HG03439 (cell line): ENCODE measurements at regions not wholly inside any gene's neighbourhood (a gene's known extent, or its start where the extent isn't known, plus 50 kb on each side); places are given as distances from the start of the nearest gene placed in this dataset.

Source experiments
- ATAC-seq: cut with Tn5 transposase; IDR thresholded peaks from one replicate; pipeline ENCODE4 v1.9.1; 2021; ENCODE audit warnings: mild to moderate bottlenecking, moderate library complexity; ENCODE audit not compliant: unreplicated experiment

GRCh38 chr6:145323646-145324045 lies 411.7 kb downstream of the EPM2A start:
- ATAC-seq = no peak

- no peak for ATAC-seq
Observed at GRCh38 chr6:145327586-145327985, 407.7 kb downstream of the EPM2A start.

GRCh38 chr6:145329257-145329656 lies 406.1 kb downstream of the EPM2A start:
- no peak for ATAC-seq

GRCh38 chr6:145331066-145331465 lies 404.3 kb downstream of the EPM2A start:
- no peak for ATAC-seq

GRCh38 chr6:145332011-145332410 lies 403.3 kb downstream of the EPM2A start:
- ATAC-seq = no peak

GRCh38 chr6:145336119-145336518 lies 399.2 kb downstream of the EPM2A start:
- ATAC-seq = no peak

GRCh38 chr6:145339089-145339488 lies 396.2 kb downstream of the EPM2A start:
- ATAC-seq = no peak

- ATAC-seq = no peak
Observed at GRCh38 chr6:145340256-145340655, 395.1 kb downstream of the EPM2A start.

- no peak for ATAC-seq
Observed at GRCh38 chr6:145345094-145345493, 390.2 kb downstream of the EPM2A start.

- ATAC-seq = no peak
Observed at GRCh38 chr6:145347216-145347615, 388.1 kb downstream of the EPM2A start.

- ATAC-seq = peak; percentile 83
Observed at GRCh38 chr6:145349950-145350510, 385.3 kb downstream of the EPM2A start.

GRCh38 chr6:145350928-145351327 lies 384.4 kb downstream of the EPM2A start:
- ATAC-seq = no peak

- no peak for ATAC-seq
Observed at GRCh38 chr6:145352382-145353080, 382.8 kb downstream of the EPM2A start.

- no peak for ATAC-seq
Observed at GRCh38 chr6:145360865-145361264, 374.5 kb downstream of the EPM2A start.

GRCh38 chr6:145367149-145367548 lies 368.2 kb downstream of the EPM2A start:
- ATAC-seq = no peak

- no peak for ATAC-seq
Observed at GRCh38 chr6:145368075-145368474, 367.2 kb downstream of the EPM2A start.

- no peak for ATAC-seq
Observed at GRCh38 chr6:145370559-145370958, 364.8 kb downstream of the EPM2A start.

GRCh38 chr6:145372671-145373151 lies 362.6 kb downstream of the EPM2A start:
- ATAC-seq = peak; percentile 96

GRCh38 chr6:145373826-145374225 lies 361.5 kb downstream of the EPM2A start:
- ATAC-seq = no peak

- no peak for ATAC-seq
Observed at GRCh38 chr6:145374570-145374969, 360.8 kb downstream of the EPM2A start.

GRCh38 chr6:145375502-145375901 lies 359.8 kb downstream of the EPM2A start:
- no peak for ATAC-seq

GRCh38 chr6:145380186-145380585 lies 355.1 kb downstream of the EPM2A start:
- no peak for ATAC-seq

GRCh38 chr6:145381941-145382340 lies 353.4 kb downstream of the EPM2A start:
- ATAC-seq = no peak
